Prostate gland (tissue), 2 donors: ENCODE measurements at regions not wholly inside any gene's neighbourhood (a gene's known extent, or its start where the extent isn't known, plus 50 kb on each side); places are given as distances from the start of the nearest gene placed in this dataset.

Experiments
- POLR2A ChIP-seq: fragments of 450-650 bp; IDR thresholded peaks from one replicate; pipeline ENCODE4 v1.6.1; 2016; ENCODE audit warnings: antibody characterized with exemption, mild to moderate bottlenecking
- POLR2AphosphoS5 ChIP-seq: sonication (generic); formaldehyde crosslinking; IDR thresholded peaks from one replicate; pipeline ENCODE4 v1.6.1; 2017; ENCODE audit warnings: antibody characterized with exemption
- TF ChIP-seq, protein P1 (sequence below), 4 experiments: fragments of 200-600 bp in 2 of 4; fragments of 450-650 bp in 2 of 4; sonication (generic) in 2 of 4; IDR thresholded peaks; 1 replicate in 3 of 4; 2 replicates in 1 of 4; pipeline ENCODE4 v1.5.1; 2016 to 2019; ENCODE audit warnings: antibody characterized with exemption in 4 of 4, mild to moderate bottlenecking in 2 of 4, moderate library complexity in 2 of 4

GRCh38 chr5:96031180-96031579 lies 69.5 kb upstream of the ELL2 start:
- TF ChIP-seq, protein P1, sequence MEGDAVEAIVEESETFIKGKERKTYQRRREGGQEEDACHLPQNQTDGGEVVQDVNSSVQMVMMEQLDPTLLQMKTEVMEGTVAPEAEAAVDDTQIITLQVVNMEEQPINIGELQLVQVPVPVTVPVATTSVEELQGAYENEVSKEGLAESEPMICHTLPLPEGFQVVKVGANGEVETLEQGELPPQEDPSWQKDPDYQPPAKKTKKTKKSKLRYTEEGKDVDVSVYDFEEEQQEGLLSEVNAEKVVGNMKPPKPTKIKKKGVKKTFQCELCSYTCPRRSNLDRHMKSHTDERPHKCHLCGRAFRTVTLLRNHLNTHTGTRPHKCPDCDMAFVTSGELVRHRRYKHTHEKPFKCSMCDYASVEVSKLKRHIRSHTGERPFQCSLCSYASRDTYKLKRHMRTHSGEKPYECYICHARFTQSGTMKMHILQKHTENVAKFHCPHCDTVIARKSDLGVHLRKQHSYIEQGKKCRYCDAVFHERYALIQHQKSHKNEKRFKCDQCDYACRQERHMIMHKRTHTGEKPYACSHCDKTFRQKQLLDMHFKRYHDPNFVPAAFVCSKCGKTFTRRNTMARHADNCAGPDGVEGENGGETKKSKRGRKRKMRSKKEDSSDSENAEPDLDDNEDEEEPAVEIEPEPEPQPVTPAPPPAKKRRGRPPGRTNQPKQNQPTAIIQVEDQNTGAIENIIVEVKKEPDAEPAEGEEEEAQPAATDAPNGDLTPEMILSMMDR (IDR thresholded peaks at IDR 0.05): no peak
- TF ChIP-seq POLR2A (no peak), POLR2AphosphoS5 (no peak)
